ENCODE measurements at regions not wholly inside any gene's neighbourhood (a gene's known extent, or its start where the extent isn't known, plus 50 kb on each side); places are given as distances from the start of the nearest gene placed in this dataset.
"Not testable (repeated sequence)": the region's sequence is repeated elsewhere in the genome, so short reads cannot be mapped to it uniquely, and the experiment has no call there.

GRCh38 chr2:3899536-3900155 is 196.3 kb downstream of the DCDC2C start:
- Histone ChIP-seq H3K36me3 (no peaks in the 10 kb centered on the region), H3K4me1 (no peaks in the 10 kb centered on the region), H3K9me3 (replicated peaks) (no peaks in the 10 kb centered on the region), H3K27me3 (ENCODE audit: low read depth) (peaks cover 9% of the 10 kb centered on the region), H3K4me3 (no peak overlapping the region), H3K27ac (replicated peaks) (no peak overlapping the region)
- no peak for TF ChIP-seq CTCF (IDR thresholded peaks at IDR 0.05; ENCODE audit: borderline replicate concordance)
- no peak for DNase-seq
- intact Hi-C loops (cut with micrococcal nuclease): no loop called here

- intact Hi-C loops (cut with micrococcal nuclease): no loop called here
- Histone ChIP-seq H3K27me3 (ENCODE audit: low read depth) (peaks cover 9% of the 10 kb centered on the region), H3K36me3 (no peaks in the 10 kb centered on the region), H3K9me3 (replicated peaks) (no peaks in the 10 kb centered on the region), H3K4me1 (no peaks in the 10 kb centered on the region), H3K27ac (replicated peaks) (peak overlapping the region; percentile 36), H3K4me3 (no peak overlapping the region)
- no peak for DNase-seq
- TF ChIP-seq CTCF (IDR thresholded peaks at IDR 0.05; ENCODE audit: borderline replicate concordance): no peak
Observed at GRCh38 chr2:3902131-3902530, 198.8 kb downstream of the DCDC2C start.

GRCh38 chr2:3904061-3904460 is 200.7 kb downstream of the DCDC2C start:
- DNase-seq: no peak
- no peak overlapping the region for H3K27ac ChIP-seq (replicated peaks)
- intact Hi-C loops (cut with micrococcal nuclease): no loop called here
- H3K9me3 ChIP-seq (replicated peaks): peaks cover 9% of the 10 kb centered on the region
- H3K4me3 ChIP-seq: no peak overlapping the region
- no peaks in the 10 kb centered on the region for H3K36me3 ChIP-seq
- peaks cover 6% of the 10 kb centered on the region for H3K27me3 ChIP-seq (ENCODE audit: low read depth)
- TF ChIP-seq CTCF (IDR thresholded peaks at IDR 0.05; ENCODE audit: borderline replicate concordance): no peak
- H3K4me1 ChIP-seq: no peaks in the 10 kb centered on the region

- H3K9me3 ChIP-seq (replicated peaks); H3K27me3 ChIP-seq (ENCODE audit: low read depth); H3K27ac ChIP-seq (replicated peaks); H3K36me3 ChIP-seq; H3K4me1 ChIP-seq; intact Hi-C loops (cut with micrococcal nuclease); H3K4me3 ChIP-seq; DNase-seq: not testable (repeated sequence)
Observed at GRCh38 chr2:3908498-3908897, 205.1 kb downstream of the DCDC2C start.

GRCh38 chr2:3911882-3912455 is 208.6 kb downstream of the DCDC2C start:
- Histone ChIP-seq H3K27ac (replicated peaks) (no peak overlapping the region), H3K4me1 (peaks cover 11% of the 10 kb centered on the region), H3K9me3 (replicated peaks) (peaks cover 9% of the 10 kb centered on the region), H3K36me3 (no peaks in the 10 kb centered on the region), H3K4me3 (no peak overlapping the region), H3K27me3 (ENCODE audit: low read depth) (no peaks in the 10 kb centered on the region)
- no peak for TF ChIP-seq CTCF (IDR thresholded peaks at IDR 0.05; ENCODE audit: borderline replicate concordance)
- DNase-seq: no peak
- intact Hi-C loops (cut with micrococcal nuclease): no loop called here

- Histone ChIP-seq H3K27ac (replicated peaks) (peak overlapping the region; percentile 73), H3K27me3 (ENCODE audit: low read depth) (no peaks in the 10 kb centered on the region), H3K36me3 (no peaks in the 10 kb centered on the region), H3K4me1 (peaks cover 11% of the 10 kb centered on the region), H3K9me3 (replicated peaks) (peaks cover 6% of the 10 kb centered on the region), H3K4me3 (no peak overlapping the region)
- no peak for TF ChIP-seq CTCF (IDR thresholded peaks at IDR 0.05; ENCODE audit: borderline replicate concordance)
- intact Hi-C loops (cut with micrococcal nuclease): no loop called here
- DNase-seq: no peak
Observed at GRCh38 chr2:3913166-3913565, 209.8 kb downstream of the DCDC2C start.

Measured in left ventricle myocardium inferior (tissue), 1 donor.